ENCODE measurements at regions not wholly inside any gene's neighbourhood (a gene's known extent, or its start where the extent isn't known, plus 50 kb on each side); places are given as distances from the start of the nearest gene placed in this dataset.

- no peak for TF ChIP-seq HMGXB4 (CRISPR knock-in tag; IDR thresholded peaks at IDR 0.05)
- TF ChIP-seq ATF6 (CRISPR knock-in tag; IDR thresholded peaks at IDR 0.05), result no peak
- TF ChIP-seq TEAD4 (CRISPR knock-in tag; IDR thresholded peaks at IDR 0.05), result no peak
- TF ChIP-seq GTF2I (CRISPR knock-in tag; conservative IDR thresholded peaks at IDR 0.05), result no peak
Measured at GRCh38 chr6:25034431-25034921, 98.7 kb upstream of the RIPOR2 start (continued).

GRCh38 chr6:25035174-25035511 lies 99.4 kb upstream of the RIPOR2 start:
- ChIA-PET POLR2A (no interaction called here), CTCF (interaction anchor here (1.0 to 2.6 kb wide), 4 partner anchors 8 to 179 kb away, joined by 3 to 9 read pairs (median 4); no protein-coding TSS in a partner anchor)
- TF ChIP-seq PREB (CRISPR knock-in tag; IDR thresholded peaks at IDR 0.05; ENCODE audit: borderline replicate concordance) (no peak), SOX15 (CRISPR knock-in tag; IDR thresholded peaks at IDR 0.05) (no peak), ZNF232 (CRISPR knock-in tag; IDR thresholded peaks at IDR 0.05) (no peak), HMGXB4 (CRISPR knock-in tag; IDR thresholded peaks at IDR 0.05) (no peak), ZSCAN18 (CRISPR knock-in tag; IDR thresholded peaks at IDR 0.05) (no peak), TCF7 (CRISPR knock-in tag; IDR thresholded peaks at IDR 0.05; ENCODE audit: low read depth) (no peak), GTF2I (CRISPR knock-in tag; conservative IDR thresholded peaks at IDR 0.05) (no peak), SMAD3 (CRISPR knock-in tag; IDR thresholded peaks at IDR 0.05; ENCODE audit: borderline replicate concordance) (no peak), NR2C2 (CRISPR knock-in tag; IDR thresholded peaks at IDR 0.05) (no peak), ZNF281 (CRISPR knock-in tag; IDR thresholded peaks at IDR 0.05) (no peak), SMAD4 (CRISPR knock-in tag; IDR thresholded peaks at IDR 0.05) (no peak), ESRRA (CRISPR knock-in tag; IDR thresholded peaks at IDR 0.05; ENCODE audit: borderline replicate concordance) (no peak), TEAD4 (CRISPR knock-in tag; IDR thresholded peaks at IDR 0.05) (no peak), ATF2 (CRISPR knock-in tag; IDR thresholded peaks at IDR 0.05; ENCODE audit: borderline replicate concordance, low read depth) (no peak), NFYB (CRISPR knock-in tag; conservative IDR thresholded peaks at IDR 0.05; ENCODE audit: low read depth) (no peak), KAT7 (CRISPR knock-in tag; IDR thresholded peaks at IDR 0.05; ENCODE audit: borderline replicate concordance) (no peak), ZBTB21 (CRISPR knock-in tag; IDR thresholded peaks at IDR 0.05; ENCODE audit: borderline replicate concordance) (no peak)
- H3K4me3 Mint-ChIP-seq, result no peak overlapping the region
- DNase-seq (ENCODE audit: low spot score), result no peak
- no peak for ATAC-seq
- H3K27ac Mint-ChIP-seq, result no peak overlapping the region
- no peaks in the 10 kb centered on the region for H3K27me3 Mint-ChIP-seq (ENCODE audit: low read depth)
- no peaks in the 10 kb centered on the region for H3K4me1 Mint-ChIP-seq
- H3K36me3 Mint-ChIP-seq, result no peaks in the 10 kb centered on the region
- peaks cover 5% of the 10 kb centered on the region; the same call in 1 of the 2 replicates for H3K9me3 Mint-ChIP-seq

Data from WTC11 (cell line).